Stimulated activated CD4-positive, alpha-beta T cell treated with anti-CD3 and anti-CD28 coated beads, Interleukin-12 subunit alpha, Interleukin-12 subunit beta, amount 100 ng/mL, for 48 hours (primary cell): ENCODE measurements at regions not wholly inside any gene's neighbourhood (a gene's known extent, or its start where the extent isn't known, plus 50 kb on each side); places are given as distances from the start of the nearest gene placed in this dataset.
A peak's percentile ranks its signal among the peaks of the same experiment; 100 is the strongest.

Experiments
- DNase-seq, 3 donors: peaks; one replicate each; pipeline ENCODE4 v3.0.0-alpha.2; 2020; ENCODE audit warnings: low read depth in 2 of 3, low spot score in 1 of 3

DNA sequence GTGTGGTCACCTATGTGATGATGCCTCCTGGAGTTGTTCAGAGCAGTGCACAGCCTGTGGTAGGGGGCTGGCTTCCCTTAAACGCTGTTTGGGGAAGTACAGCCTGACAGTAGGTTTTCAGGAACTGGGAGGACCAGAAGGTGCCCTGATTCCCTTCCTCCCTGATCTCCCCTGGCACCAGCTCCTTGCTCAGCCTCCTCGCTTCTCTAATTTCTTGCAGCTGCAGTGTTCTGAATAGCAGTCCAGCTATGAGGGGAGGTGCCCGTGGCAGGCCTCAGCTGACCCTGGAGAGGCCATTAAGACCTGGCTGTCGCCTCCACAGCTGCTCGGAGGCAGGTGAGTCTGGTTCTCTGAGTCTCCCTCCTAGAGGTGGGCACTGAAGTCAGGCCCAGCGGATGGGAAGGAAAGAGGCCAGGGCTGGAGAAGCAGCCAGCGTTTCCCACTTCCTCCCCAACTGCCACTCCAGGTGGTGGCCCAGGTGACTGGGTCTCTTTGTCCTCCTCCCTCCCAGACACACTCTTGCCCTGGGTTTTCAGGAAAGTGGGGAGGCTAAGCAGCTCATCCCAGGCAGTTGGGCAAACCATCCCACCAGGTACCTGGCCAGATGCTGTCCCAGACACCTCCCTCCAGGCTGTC, 52.0 kb upstream of the RPL11 start:
- no peak for DNase-seq

DNA sequence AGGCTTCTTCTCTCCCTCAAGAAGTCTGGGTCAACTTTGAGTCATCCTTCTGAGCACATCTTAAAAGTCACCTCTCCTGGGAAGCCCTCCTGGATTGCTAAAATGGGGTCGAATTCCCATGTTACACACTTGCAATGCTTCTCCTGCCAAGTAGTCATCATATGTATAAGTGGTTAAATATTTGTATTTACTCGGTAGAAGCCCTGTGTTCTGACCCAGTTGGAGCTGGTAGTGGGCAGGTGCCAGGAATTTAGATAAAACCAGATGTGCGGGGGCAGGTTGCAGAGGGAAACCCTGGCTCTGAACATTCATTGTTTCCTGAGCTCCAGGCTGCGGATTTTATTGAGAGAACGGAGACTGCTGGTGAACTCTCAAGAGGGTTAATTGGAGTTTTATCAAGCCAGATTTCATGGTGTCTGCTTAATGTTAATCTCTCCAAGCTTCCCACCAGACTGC, 52.8 kb upstream of the RPL11 start:
- no peak for DNase-seq

DNA sequence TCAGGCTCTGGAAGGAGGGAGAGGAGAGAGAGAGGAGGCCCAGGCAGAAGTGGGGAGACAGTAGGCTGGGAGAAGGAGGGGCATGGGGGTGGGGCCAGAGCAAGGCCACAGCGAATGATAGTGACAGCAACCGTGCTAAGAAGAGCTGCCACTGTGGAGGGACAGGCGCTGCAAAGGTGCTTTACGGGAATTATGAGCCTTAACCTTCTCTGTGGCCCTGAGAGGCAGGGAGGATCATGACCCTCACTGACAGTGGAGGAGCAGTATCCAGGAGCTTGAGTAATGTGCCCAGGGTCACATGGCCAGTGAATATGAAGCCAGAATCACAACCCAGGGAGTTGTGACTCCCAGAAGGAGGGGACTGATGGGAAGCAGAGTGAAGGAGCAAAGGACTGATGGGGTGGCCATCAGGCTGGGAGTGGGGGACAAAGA, 53.4 kb upstream of the RPL11 start:
- DNase-seq = no peak

DNA sequence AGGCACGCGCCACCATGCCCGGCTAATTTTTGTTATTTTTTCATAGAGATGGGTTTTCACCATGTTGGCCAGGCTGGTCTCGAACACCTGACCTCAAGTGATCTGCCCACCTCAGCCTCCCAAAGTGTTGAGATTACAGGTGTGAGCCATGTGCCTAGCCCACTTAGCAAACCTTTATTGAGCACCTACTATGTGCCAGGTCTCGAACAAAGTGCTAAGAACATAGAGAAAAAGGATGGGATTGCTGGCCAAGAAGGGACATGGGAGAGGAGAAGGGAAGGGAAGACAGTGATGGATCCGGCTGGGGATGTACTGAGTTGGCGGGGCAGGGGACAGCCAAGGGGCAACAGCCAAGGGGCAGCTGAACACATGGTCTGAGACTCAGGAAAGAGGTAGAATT, 55.6 kb upstream of the RPL11 start:
- no peak for DNase-seq

DNA sequence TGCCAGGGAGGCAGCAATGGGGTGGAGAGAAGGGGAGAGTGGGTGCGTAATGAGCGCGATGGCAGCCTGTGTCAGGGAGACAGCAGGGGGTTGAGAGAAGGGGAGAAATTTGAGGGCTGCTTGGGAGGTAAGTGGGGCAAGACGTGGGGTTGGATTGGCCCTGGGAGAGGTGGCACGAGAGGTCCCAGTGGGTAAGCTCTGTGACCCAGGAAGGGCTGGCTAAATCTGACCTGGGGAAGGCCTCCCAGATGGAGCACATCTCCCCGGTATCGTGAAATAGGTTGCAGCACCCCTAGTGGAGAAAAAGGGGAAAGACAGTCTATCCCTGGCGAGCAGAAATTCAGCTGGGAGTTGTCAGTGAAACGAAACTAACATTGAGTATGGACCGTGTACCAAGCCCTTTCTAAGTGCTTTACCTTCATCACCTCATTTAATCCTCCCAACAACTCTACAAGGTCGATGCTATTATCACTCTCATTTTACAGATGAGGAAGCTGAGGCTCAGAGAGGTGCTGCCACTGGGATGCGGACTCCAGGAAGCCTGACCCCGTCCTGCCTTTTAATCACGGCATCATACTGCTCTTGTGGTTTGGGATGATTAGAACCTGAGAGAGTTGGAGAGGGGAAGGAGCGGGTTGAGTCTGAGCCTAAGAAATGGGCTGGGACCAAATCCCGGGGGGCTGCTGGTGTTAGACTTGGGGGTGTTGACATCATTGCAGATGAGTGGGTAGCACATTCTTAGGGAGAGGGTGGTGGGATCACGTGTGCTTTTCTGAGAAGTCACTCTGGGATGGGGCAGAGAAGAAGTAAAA, 56.6 kb upstream of the RPL11 start:
- peak; percentile 44 to 68 (median 46) for DNase-seq

DNA sequence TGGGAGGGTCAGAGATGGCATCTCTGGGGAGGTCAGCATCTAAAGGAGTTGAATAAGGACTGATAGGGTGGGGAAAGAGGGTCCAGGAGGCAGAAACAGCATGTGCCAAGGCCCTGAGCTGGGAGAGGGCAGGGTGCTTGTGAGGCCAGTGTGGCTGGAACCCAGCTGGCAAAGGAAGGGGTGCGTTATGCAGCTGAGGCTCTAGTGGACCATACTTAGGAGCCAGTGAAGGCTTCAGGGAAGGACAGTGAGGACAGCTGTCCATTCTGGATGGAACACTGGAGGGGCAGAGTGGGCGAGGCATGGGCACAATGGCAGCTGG, 57.1 kb upstream of the RPL11 start:
- DNase-seq = no peak

DNA sequence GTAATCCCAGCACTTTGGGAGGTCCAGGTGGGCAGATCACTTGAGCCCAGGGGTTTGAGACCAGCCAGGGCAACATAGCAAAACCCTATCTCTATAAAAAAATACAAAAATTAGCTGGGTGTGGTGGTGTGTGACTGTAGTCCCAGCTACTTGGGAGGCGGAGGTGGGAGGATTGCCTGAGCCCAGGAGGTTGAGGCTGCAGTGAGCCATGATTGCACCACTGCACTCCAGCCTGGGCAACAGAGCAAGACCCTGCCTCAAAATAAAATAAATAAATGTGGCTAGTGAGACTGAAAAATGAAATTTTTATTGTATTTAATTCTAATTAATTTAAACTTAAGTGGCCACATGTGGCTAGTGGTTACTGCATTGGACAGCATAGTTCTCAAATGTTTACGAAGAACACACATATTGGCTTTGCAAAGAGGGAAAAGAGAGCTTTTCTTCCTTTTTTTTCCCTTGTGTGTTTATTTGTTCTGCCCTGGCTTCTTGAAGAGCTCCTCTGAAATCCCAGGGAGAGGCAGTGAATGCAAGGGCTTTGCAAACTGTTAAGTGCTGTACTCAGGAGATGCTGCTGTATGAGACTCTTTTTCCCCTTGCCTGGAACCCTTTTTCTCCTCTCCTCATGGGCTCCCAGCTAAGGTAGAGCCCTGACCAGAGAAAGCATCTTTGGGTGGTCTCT, 59.0 kb upstream of the RPL11 start:
- no peak for DNase-seq

DNA sequence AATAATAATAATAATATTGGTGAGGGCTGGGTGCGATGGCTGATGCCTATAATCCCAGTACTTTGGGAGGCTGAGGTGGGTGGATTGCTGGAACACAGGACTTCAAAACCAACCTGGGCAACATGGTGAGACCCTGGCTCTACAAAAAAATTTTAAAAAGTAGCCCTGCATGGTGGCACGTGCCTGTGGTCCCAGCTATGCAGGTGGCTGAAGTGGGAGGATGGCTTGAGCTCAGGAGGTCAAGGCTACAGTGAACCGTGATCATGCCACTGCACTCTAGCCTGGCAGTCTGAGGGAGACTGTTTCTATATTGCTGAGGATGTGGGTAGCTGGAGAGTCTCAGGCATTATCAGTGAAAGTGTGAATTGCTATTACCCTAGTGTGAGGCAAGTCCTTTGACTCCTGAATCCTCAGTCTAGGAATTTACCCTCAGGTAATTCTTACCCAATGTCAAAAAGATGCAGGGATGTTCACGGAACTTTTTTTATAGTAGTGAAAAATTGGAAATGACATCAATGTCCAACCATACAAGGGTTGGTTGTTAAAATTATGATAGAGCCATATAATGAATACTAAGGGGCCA, 61.8 kb upstream of the RPL11 start:
- DNase-seq = no peak

DNA sequence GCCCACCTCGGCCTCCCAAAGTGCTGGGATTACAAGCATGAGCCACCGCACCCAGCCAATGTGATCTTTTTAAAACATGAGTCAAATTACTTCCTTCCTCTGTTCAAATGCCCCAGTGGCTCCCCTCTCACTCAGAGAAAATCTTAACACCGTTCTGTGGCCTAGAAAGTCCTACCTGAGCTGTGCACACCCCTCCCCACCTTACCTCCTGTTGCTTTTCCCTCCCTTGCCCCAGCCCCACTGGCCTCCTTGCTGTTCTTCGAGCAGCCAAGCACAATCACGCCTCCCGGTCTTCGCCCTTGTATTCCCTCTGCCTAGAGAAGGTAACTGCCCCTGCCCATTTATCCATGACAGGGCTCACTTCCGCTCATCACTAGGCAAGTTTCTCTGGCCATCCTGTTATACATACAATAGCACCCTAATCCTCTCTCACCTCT, 62.6 kb upstream of the RPL11 start:
- no peak for DNase-seq

DNA sequence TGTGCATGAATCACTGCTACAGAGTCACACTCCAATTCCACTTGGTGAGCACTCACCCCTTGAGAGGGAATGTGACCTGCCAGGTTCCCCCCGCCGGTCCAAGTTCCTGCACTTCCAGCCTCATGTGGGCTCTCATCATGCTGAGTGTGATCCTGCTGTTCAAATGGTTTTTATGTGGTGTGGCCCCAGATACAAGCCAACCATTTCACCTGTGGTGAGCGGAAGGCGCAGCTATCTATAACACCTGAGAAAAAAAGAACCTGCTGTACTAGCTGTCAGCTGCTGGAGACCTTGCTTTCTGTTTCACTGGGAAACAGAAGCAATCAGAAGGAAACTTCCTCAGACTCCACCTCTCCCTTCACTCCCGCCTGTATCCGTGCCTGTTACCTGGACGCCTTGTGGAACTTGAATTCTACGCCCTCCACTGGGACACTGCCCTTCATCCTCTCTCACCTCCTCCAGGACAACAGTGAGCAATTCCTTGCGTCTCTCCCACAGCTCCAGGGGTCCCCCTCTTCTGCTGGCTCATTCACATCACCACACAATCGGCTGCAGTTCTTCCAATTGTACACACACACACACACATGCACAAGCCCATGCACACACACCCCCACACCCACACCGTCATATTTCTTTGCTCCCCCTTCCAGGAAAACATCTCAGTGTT, 64.4 kb upstream of the RPL11 start:
- DNase-seq = no peak

DNA sequence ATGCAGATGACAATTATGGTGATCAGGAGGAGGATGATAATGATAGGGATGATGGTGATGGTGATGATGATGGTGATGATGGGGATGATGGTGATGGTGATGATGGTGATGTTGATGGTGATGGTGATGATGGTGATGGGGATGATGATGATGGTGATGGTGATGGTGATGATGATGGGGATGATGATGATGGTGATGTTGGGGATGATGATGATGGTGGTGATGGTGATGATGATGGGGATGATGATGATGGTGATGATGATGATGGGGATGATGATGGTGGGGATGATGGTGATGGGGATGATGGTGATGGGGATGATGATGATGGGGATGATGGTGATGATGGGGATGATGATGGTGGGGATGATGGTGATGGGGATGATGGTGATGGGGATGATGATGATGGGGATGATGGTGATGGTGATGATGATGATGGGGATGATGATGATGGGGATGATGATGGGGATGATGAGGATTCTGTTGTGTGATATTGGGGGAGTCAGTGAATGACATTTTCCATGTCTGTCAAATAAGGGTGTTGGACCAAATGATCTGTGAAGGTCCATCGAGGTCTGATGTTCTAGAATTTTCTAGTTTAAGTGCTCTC, 65.6 kb upstream of the RPL11 start:
- no peak for DNase-seq

DNA sequence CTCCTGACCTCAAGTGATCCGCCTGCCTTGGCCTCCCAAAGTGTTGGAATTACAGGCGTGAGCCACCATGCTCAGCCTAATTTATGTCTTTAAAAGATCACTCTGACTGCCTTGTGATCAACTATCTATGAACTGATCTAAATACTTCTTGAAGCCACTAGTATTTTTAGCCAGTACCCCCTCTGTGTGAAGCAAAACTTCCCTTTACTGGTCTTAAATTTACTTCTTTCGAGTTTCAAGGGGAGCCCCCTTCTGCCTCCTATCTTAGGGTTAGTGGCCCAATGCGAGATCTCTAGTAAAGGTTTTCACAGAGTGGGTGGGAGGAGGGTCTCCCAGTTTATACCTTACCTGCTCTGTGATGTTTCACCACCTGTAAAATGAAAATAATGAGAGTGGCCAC, 66.1 kb upstream of the RPL11 start:
- DNase-seq = no peak

DNA sequence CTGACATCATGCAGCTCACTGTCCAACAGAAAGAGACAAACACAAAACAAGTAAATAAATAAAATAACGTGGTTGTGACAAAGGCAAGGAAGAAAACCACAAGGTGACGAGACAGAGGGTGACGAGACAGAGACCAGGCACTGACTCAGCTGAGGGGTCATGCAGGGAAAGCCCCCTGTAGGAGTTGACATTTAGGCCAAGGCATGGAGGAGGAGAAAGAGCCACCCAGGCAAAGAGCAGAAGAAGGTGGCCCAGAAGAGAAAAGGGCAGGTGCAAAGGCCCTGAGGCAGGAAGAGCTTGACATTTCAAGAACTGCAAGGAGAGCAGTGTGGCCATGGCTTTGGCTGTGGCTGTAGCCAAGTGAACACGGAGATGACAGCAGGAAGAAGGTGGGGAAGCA, 65.1 kb upstream of the ID3 start:
- DNase-seq = peak in 1 of 3 donors; percentile 55

DNA sequence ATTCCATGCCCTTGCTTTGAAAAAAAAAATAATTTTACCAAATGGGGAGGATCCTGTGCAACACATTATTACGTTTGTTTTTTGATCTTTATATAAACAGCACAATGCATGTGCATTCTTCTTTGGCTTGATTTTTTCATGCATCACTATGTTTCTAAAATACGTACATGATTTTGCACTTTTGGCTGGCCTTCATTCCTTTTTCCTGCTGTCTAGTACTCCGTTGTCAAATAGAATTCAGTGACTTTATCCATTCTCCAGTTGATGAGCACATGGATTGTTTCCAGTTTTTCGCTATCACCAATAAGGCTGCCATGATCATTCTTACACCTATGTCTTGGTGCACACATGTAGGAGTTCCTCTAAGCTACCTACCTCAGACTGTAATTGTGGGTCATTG, 63.0 kb upstream of the ID3 start:
- no peak for DNase-seq

DNA sequence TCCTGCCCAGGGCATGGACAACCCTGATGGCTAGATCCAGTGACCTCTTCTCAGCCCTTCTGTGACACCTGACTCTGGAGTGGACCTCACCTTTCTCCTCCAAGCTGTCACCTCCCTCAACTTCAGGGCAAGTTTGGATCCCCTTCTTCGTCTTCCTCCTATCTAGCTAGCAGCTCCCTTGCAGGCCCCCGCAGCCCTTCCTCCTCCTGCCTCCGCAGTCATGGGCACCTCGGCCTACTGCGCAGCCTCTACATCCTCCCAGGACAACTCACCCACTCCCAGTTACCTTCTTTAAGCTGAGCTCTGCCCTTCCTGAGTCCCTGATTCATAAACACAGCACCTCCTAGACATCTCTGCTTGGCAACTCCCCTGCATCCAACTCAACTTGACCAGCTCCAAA, 61.3 kb upstream of the ID3 start:
- DNase-seq = no peak

DNA sequence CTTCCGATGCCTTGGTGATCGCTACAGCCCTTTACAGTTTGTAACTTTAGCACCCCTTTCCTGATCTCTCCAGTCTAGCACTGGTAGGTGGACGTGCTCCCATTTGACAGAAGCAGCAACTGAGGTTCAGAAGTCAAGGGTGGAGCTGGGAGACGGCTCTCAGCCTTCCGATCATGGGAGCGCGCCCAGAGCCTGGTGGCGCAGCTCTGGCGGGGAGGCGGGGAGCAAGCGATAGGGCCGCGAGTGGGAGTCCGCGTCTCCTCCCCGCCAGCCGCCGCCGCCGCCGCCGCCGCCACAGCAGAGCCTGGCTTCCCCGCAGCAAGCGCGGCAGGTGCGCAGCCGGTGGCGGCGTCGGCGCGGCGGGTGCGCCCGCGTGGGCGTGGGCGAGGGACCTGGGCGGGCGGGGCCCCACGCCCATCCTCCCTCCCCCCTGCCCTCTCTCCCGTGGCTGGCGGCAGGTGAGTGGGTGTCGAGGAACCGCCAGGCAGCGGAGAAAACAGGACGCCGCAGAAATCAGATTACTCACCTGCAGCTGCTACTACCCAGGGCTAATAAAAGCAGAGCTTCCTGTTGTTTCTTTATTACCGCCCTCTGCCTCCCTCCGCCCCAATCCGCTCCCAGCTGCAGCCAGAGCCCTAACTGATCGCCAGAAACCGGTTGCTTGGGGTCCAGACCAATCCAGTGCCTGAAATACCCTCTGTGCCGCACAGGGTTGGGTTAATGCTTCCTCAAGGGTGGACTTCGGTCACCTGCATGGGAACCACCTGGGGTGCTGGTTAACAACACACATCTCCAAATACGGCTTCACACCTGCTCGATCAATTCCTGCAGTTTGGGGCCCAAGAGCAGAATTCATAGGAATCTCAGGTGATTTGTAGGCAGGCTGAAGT, 60.2 kb upstream of the ID3 start:
- DNase-seq = peak; percentile 51 to 63 (median 55)

DNA sequence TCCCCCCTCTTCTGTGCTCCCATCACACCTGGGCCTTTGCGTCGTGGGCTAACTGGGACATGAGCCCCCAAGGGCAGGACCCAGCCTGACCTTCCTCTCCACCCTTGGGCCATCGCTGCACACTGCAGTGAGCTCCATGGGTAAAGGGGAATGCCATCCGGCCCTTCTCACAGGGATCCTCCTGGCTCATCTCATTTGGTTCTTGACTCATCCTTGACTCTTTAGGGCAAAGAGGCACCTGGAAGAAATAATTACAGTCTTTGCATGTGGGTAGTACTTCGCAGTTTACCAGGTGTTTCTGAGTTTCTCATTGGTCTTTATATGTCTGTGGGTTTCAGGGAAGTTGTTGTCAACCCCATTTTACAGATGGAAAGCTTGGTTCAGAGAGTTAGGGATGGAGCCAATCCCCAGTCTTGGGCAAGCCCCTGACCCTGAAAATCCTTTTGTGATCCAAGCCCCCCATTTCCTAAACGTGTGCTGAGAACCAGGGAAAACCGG, 59.3 kb upstream of the ID3 start:
- DNase-seq = no peak

DNA sequence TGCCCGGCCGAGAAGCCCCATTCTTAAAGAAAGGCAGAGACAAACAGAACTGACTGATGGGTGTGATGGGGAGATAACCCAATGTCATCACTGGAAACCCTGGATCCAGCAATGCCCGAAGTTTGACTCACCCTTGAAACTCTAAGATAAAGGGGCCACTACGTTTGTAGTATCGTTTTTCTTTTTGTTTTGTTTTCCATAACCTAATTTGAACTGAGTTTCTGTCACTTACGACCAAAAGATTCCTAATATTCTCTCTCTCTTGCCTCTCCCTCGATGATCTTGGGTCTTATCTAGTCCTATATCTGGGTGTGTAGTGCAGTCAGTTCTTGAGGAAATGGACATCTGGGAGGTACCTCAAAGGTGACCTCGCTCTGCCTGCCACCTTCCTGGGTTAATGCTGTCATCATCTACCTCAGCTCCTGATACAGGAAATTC, 57.8 kb upstream of the ID3 start:
- no peak for DNase-seq

DNA sequence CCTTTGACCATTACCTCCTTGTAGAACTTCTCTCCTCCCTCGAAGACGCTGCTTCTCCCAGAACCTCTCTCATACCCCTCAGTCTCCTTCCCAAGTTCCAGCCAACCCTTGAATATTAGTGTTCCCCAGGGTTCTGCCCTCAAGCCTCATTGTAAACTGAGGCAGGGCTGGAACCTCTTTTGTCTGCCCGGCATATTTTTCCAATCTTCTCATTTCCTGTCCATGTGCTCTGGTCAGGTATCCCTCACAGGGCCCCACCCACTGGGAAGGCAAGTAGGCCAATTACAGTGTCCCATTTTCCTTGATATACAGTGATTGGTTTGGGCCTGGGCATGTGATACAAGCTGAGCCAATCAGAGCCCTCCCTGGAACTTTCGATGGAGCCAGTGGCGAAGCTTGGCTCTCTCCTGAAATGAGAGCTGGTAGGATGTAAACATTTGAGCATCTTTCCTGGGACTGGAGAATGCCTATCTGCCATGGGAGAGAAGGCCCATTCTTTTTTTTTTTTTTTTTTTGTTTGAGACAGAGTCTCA, 57.1 kb upstream of the ID3 start:
- no peak for DNase-seq
